ENCODE measurements at regions not wholly inside any gene's neighbourhood (a gene's known extent, or its start where the extent isn't known, plus 50 kb on each side); places are given as distances from the start of the nearest gene placed in this dataset.

DNA sequence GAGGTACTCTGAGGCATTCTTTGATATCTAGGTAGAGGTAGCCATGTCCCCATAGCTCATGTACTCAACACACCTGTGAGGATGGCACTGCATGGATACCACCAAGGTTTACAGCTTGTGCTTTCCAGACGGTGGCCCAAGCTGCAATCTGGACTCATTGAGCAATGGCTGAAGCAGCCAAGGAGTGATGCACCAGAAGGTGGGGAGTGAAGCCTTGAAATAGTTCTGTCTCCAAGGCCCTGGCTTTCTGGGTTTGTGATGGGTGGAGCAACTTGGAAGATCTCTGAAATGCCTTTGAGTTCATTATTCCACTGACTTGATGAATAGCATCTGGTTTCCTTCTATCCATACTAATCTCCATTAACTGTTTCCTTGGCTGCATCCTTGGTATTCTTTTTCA, 290.0 kb upstream of the NOVA1 start:
- Mint-ChIP-seq H3K27me3 (no peaks in the 10 kb centered on the region), H3K4me3 (no peak overlapping the region), H3K27ac (no peak overlapping the region), H3K9me3 (ENCODE audit: insufficient read depth) (peaks cover 5% of the 10 kb centered on the region), H3K4me1 (no peaks in the 10 kb centered on the region)
- Histone ChIP-seq H3K27ac (ENCODE audit: low read length in 2 of 2) (no peak overlapping the region), H3K79me2 (ENCODE audit: control insufficient read depth, insufficient read depth, low read length) (no peaks in the 10 kb centered on the region), H3K36me3 (replicated peaks in 1 of 2; ENCODE audit: control extremely low read depth in 1 of 2, control insufficient read depth in 1 of 2, extremely low read depth in 1 of 2, insufficient read depth in 2 of 2, low read length in 1 of 2) (no peaks in the 10 kb centered on the region), H3K27me3 (replicated peaks in 1 of 4; ENCODE audit: control extremely low read depth in 1 of 4, control insufficient read depth in 3 of 4, insufficient read depth in 4 of 4, low read length in 3 of 4) (no peaks in the 10 kb centered on the region), H2AFZ (ENCODE audit: insufficient read depth, low read depth, low read length, poor library complexity, severe bottlenecking) (no peak overlapping the region), H3K9ac (ENCODE audit: low read length) (no peak overlapping the region), H4K20me1 (ENCODE audit: control insufficient read depth, insufficient read depth, low read length, poor library complexity, severe bottlenecking) (no peaks in the 10 kb centered on the region), H3K4me2 (replicated peaks; ENCODE audit: low read depth, low read length, poor library complexity, severe bottlenecking) (no peak overlapping the region), H3K9me3 (ENCODE audit: control extremely low read depth in 1 of 3, control insufficient read depth in 2 of 3, insufficient read depth in 1 of 3, low read length in 2 of 3) (no peaks in the 10 kb centered on the region), H3K4me3 (ENCODE audit: control extremely low read depth in 1 of 5, extremely low read depth in 1 of 5, insufficient read depth in 1 of 5, low read depth in 2 of 5, low read length in 4 of 5) (no peak overlapping the region), H3K4me1 (ENCODE audit: control insufficient read depth in 2 of 2, insufficient read depth in 2 of 2, low read length in 2 of 2) (no peaks in the 10 kb centered on the region)
- ChIA-PET CTCF (no interaction called here), POLR2A (no interaction called here)
- ATAC-seq (ENCODE audit: low read depth) (no peak), DNase-seq (no peak)
- no peak for TF ChIP-seq EZH2 (IDR thresholded peaks at IDR 0.05; ENCODE audit: borderline replicate concordance, insufficient read depth, low read depth, low read length, poor library complexity, severe bottlenecking)
- TF ChIP-seq, protein P1, sequence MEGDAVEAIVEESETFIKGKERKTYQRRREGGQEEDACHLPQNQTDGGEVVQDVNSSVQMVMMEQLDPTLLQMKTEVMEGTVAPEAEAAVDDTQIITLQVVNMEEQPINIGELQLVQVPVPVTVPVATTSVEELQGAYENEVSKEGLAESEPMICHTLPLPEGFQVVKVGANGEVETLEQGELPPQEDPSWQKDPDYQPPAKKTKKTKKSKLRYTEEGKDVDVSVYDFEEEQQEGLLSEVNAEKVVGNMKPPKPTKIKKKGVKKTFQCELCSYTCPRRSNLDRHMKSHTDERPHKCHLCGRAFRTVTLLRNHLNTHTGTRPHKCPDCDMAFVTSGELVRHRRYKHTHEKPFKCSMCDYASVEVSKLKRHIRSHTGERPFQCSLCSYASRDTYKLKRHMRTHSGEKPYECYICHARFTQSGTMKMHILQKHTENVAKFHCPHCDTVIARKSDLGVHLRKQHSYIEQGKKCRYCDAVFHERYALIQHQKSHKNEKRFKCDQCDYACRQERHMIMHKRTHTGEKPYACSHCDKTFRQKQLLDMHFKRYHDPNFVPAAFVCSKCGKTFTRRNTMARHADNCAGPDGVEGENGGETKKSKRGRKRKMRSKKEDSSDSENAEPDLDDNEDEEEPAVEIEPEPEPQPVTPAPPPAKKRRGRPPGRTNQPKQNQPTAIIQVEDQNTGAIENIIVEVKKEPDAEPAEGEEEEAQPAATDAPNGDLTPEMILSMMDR (IDR thresholded peaks at IDR 0.05): no peak
- intact Hi-C loops (cut with micrococcal nuclease): no loop called here
- 75% methylated on average over 1 of the region's 1 CpG for WGBS (ENCODE audit: insufficient coverage)

DNA sequence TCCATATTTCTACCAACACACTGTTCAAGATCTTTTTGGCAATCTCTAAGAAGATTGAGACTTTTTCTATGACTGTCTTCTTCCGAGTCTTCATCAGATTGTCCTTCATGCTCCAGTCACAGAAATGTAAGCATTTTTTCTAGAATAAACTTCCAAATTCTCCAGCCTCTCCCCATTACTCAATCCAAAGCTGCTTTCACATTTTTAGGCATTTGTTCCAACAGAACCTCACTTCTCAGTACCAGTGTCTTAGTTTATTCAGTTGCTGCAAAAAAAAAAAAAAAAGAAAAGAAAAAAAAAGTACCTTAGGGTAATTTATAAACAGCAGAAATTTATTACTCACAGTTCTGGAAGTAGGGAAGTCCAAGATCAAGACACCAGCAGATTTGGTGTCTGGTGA, 290.8 kb upstream of the NOVA1 start:
- intact Hi-C loops (cut with micrococcal nuclease): no loop called here
- Histone ChIP-seq H3K9ac (ENCODE audit: low read length) (no peak overlapping the region), H3K4me3 (ENCODE audit: control extremely low read depth in 1 of 5, extremely low read depth in 1 of 5, insufficient read depth in 1 of 5, low read depth in 2 of 5, low read length in 4 of 5) (no peak overlapping the region), H3K27me3 (replicated peaks in 1 of 4; ENCODE audit: control extremely low read depth in 1 of 4, control insufficient read depth in 3 of 4, insufficient read depth in 4 of 4, low read length in 3 of 4) (no peaks in the 10 kb centered on the region), H3K4me1 (ENCODE audit: control insufficient read depth in 2 of 2, insufficient read depth in 2 of 2, low read length in 2 of 2) (no peaks in the 10 kb centered on the region), H3K9me3 (ENCODE audit: control extremely low read depth in 1 of 3, control insufficient read depth in 2 of 3, insufficient read depth in 1 of 3, low read length in 2 of 3) (no peaks in the 10 kb centered on the region), H3K36me3 (replicated peaks in 1 of 2; ENCODE audit: control extremely low read depth in 1 of 2, control insufficient read depth in 1 of 2, extremely low read depth in 1 of 2, insufficient read depth in 2 of 2, low read length in 1 of 2) (no peaks in the 10 kb centered on the region), H3K79me2 (ENCODE audit: control insufficient read depth, insufficient read depth, low read length) (no peaks in the 10 kb centered on the region), H3K4me2 (replicated peaks; ENCODE audit: low read depth, low read length, poor library complexity, severe bottlenecking) (no peak overlapping the region), H3K27ac (ENCODE audit: low read length in 2 of 2) (no peak overlapping the region), H4K20me1 (ENCODE audit: control insufficient read depth, insufficient read depth, low read length, poor library complexity, severe bottlenecking) (no peaks in the 10 kb centered on the region), H2AFZ (ENCODE audit: insufficient read depth, low read depth, low read length, poor library complexity, severe bottlenecking) (no peak overlapping the region)
- DNase-seq (no peak), ATAC-seq (ENCODE audit: low read depth) (no peak)
- H3K4me1 Mint-ChIP-seq: no peaks in the 10 kb centered on the region
- 71% methylated on average over 1 of the region's 1 CpG for WGBS (ENCODE audit: insufficient coverage)
- ChIA-PET CTCF (no interaction called here), POLR2A (no interaction called here)
- H3K4me3 Mint-ChIP-seq: no peak overlapping the region
- H3K27me3 Mint-ChIP-seq: no peaks in the 10 kb centered on the region
- TF ChIP-seq, protein P1 (IDR thresholded peaks at IDR 0.05): no peak
- TF ChIP-seq EZH2 (IDR thresholded peaks at IDR 0.05; ENCODE audit: borderline replicate concordance, insufficient read depth, low read depth, low read length, poor library complexity, severe bottlenecking): no peak
- H3K27ac Mint-ChIP-seq: no peak overlapping the region
- H3K9me3 Mint-ChIP-seq (ENCODE audit: insufficient read depth): peaks cover 5% of the 10 kb centered on the region
